Suprapubic skin (tissue), 4 donors: ENCODE measurements at regions not wholly inside any gene's neighbourhood (a gene's known extent, or its start where the extent isn't known, plus 50 kb on each side); places are given as distances from the start of the nearest gene placed in this dataset.

ENCODE experiments used
- DNase-seq, 2 donors: peaks; one replicate each; pipeline ENCODE4 v3.0.0-alpha.2; 2019; ENCODE audit warnings: low spot score in 2 of 2
- H3K27ac ChIP-seq: fragments of 200-600 bp; sonication (generic); one replicate; pipeline ENCODE4 v1.5.1; 2019
- H3K27me3 ChIP-seq: fragments of 200-600 bp; sonication (generic); one replicate; pipeline ENCODE4 v1.5.1; 2019
- H3K36me3 ChIP-seq: fragments of 200-600 bp; sonication (generic); one replicate; pipeline ENCODE4 v1.5.1; 2019
- H3K4me1 ChIP-seq: fragments of 200-600 bp; sonication (generic); one replicate; pipeline ENCODE4 v1.5.1; 2019
- H3K4me3 ChIP-seq: fragments of 200-600 bp; sonication (generic); one replicate; pipeline ENCODE4 v1.5.1; 2019; ENCODE audit warnings: mild to moderate bottlenecking
- H3K9me3 ChIP-seq: fragments of 200-600 bp; sonication (generic); one replicate; pipeline ENCODE4 v1.5.1; 2019
- CTCF ChIP-seq, 2 donors: fragments of 200-600 bp in 1 of 2; fragments of 450-650 bp in 1 of 2; sonication (generic) in 1 of 2; IDR thresholded peaks; one replicate each; pipeline ENCODE4 v1.5.1; 2016 to 2019; ENCODE audit warnings: antibody characterized with exemption in 2 of 2, mild to moderate bottlenecking in 1 of 2, moderate library complexity in 1 of 2
- EP300 ChIP-seq: sonication (generic); formaldehyde crosslinking; IDR thresholded peaks from one replicate; pipeline ENCODE4 v1.6.1; 2017; ENCODE audit warnings: antibody characterized with exemption
- POLR2A ChIP-seq, 2 donors: fragments of 450-650 bp; IDR thresholded peaks; one replicate each; pipeline ENCODE4 v1.6.1; 2017; ENCODE audit warnings: antibody characterized with exemption in 2 of 2, mild to moderate bottlenecking in 2 of 2, moderate library complexity in 2 of 2
- POLR2AphosphoS5 ChIP-seq, 3 donors: sonication (generic); formaldehyde crosslinking; IDR thresholded peaks; one replicate each; pipeline ENCODE4 v1.6.1; 2017; ENCODE audit warnings: antibody characterized with exemption in 3 of 3
- WGBS: methylation state at CpG from one replicate; pipeline ENCODE4 v1.1.5; 2018; 5-methylcytosine and 5-hydroxymethylcytosine counted together

GRCh38 chr11:92322225-92322624 is 97.6 kb downstream of the FAT3 start:
- H3K4me1 ChIP-seq = no peaks in the 10 kb centered on the region
- no peak for DNase-seq
- H3K4me3 ChIP-seq = no peak overlapping the region
- WGBS = 71% methylated on average over 3 of the region's 3 CpGs
- no peaks in the 10 kb centered on the region for H3K27me3 ChIP-seq
- no peaks in the 10 kb centered on the region for H3K36me3 ChIP-seq
- H3K27ac ChIP-seq = no peak overlapping the region
- TF ChIP-seq EP300 (no peak), POLR2AphosphoS5 (IDR thresholded peaks at IDR 0.05) (no peak), POLR2A (IDR thresholded peaks at IDR 0.05) (no peak), CTCF (IDR thresholded peaks at IDR 0.05) (no peak)
- H3K9me3 ChIP-seq = peaks cover 8% of the 10 kb centered on the region

- Histone ChIP-seq H3K4me1 (no peaks in the 10 kb centered on the region), H3K4me3 (no peak overlapping the region), H3K9me3 (peaks cover 8% of the 10 kb centered on the region), H3K27me3 (no peaks in the 10 kb centered on the region), H3K36me3 (no peaks in the 10 kb centered on the region), H3K27ac (no peak overlapping the region)
- no peak for DNase-seq
- no peak for TF ChIP-seq POLR2AphosphoS5 (IDR thresholded peaks at IDR 0.05)
- no peak for TF ChIP-seq POLR2A (IDR thresholded peaks at IDR 0.05)
- TF ChIP-seq CTCF (IDR thresholded peaks at IDR 0.05) = no peak
- TF ChIP-seq EP300 = no peak
- WGBS = 72% methylated on average over 1 of the region's 1 CpG
Observed at GRCh38 chr11:92324890-92325289, 100.3 kb downstream of the FAT3 start.

- H3K4me3 ChIP-seq = no peak overlapping the region
- WGBS = 83% methylated on average over 3 of the region's 3 CpGs
- no peak overlapping the region for H3K27ac ChIP-seq
- TF ChIP-seq POLR2A (IDR thresholded peaks at IDR 0.05) = no peak
- TF ChIP-seq EP300 = no peak
- TF ChIP-seq POLR2AphosphoS5 (IDR thresholded peaks at IDR 0.05) = no peak
- no peak for TF ChIP-seq CTCF (IDR thresholded peaks at IDR 0.05)
- peaks cover 8% of the 10 kb centered on the region for H3K9me3 ChIP-seq
- no peaks in the 10 kb centered on the region for H3K27me3 ChIP-seq
- H3K4me1 ChIP-seq = no peaks in the 10 kb centered on the region
- no peak for DNase-seq
- no peaks in the 10 kb centered on the region for H3K36me3 ChIP-seq
Observed at GRCh38 chr11:92325416-92325815, 100.8 kb downstream of the FAT3 start.

- Histone ChIP-seq H3K4me1 (no peaks in the 10 kb centered on the region), H3K36me3 (no peaks in the 10 kb centered on the region), H3K27ac (no peak overlapping the region), H3K4me3 (no peak overlapping the region), H3K27me3 (no peaks in the 10 kb centered on the region), H3K9me3 (no peaks in the 10 kb centered on the region)
- TF ChIP-seq EP300 (no peak), POLR2AphosphoS5 (IDR thresholded peaks at IDR 0.05) (no peak), POLR2A (IDR thresholded peaks at IDR 0.05) (no peak), CTCF (IDR thresholded peaks at IDR 0.05) (no peak)
- 45% methylated on average over 2 of the region's 2 CpGs for WGBS
- DNase-seq = no peak
Observed at GRCh38 chr11:92329137-92329536, 104.5 kb downstream of the FAT3 start.

GRCh38 chr11:92329646-92330045 is 105.0 kb downstream of the FAT3 start:
- Histone ChIP-seq H3K4me1 (no peaks in the 10 kb centered on the region), H3K9me3 (no peaks in the 10 kb centered on the region), H3K27me3 (no peaks in the 10 kb centered on the region), H3K36me3 (no peaks in the 10 kb centered on the region), H3K4me3 (no peak overlapping the region), H3K27ac (no peak overlapping the region)
- TF ChIP-seq CTCF (IDR thresholded peaks at IDR 0.05) = no peak
- TF ChIP-seq POLR2AphosphoS5 (IDR thresholded peaks at IDR 0.05) = no peak
- TF ChIP-seq EP300 = no peak
- TF ChIP-seq POLR2A (IDR thresholded peaks at IDR 0.05) = no peak
- WGBS = 29% methylated on average over 2 of the region's 2 CpGs
- DNase-seq = no peak
